SH-SY5Y (cell line): ENCODE measurements at regions not wholly inside any gene's neighbourhood (a gene's known extent, or its start where the extent isn't known, plus 50 kb on each side); places are given as distances from the start of the nearest gene placed in this dataset.

Experiments
- GATA2 ChIP-seq: IDR thresholded peaks from 2 replicates; pipeline ENCODE4 v1.6.1; 2011; ENCODE audit warnings: mild to moderate bottlenecking, low read depth, low read length
- GATA3 ChIP-seq: IDR thresholded peaks from 2 replicates; pipeline ENCODE4 v1.6.1; 2011; ENCODE audit warnings: low read depth, mild to moderate bottlenecking, low read length, moderate library complexity

DNA sequence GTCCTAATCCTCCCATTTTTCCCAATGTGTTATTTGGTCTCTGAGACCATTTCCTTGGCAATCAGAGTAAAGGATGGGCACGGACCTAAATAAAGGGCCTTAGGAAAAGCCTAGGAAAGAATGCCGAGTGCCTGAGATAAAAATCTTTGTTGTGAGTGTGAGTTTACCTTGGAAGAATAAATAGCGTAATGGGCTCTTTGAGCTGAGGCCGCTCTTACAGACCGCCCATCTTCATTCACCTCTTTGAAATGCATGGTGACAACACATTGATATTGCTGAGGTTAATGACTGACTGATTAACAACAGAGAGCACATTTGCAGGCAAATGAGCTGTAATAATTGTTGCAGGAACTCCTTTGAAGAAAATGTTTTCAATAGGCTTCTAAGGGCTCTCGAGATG is 1967.1 kb upstream of the WWC1 start:
- TF ChIP-seq GATA2 (no peak), GATA3 (no peak)
